ENCODE measurements at regions not wholly inside any gene's neighbourhood (a gene's known extent, or its start where the extent isn't known, plus 50 kb on each side); places are given as distances from the start of the nearest gene placed in this dataset.

GRCh38 chr10:29140151-29140550 is 148.7 kb upstream of the LYZL1 start:
- DNase-seq (ENCODE audit: missing footprints) (no peak), ATAC-seq (no peak)
- intact Hi-C loops (cut with DNase I), result no loop called here

- intact Hi-C loops (cut with DNase I), result no loop called here
- DNase-seq (ENCODE audit: missing footprints), result no peak
These were observed 147.9 kb upstream of the LYZL1 start for GRCh38 chr10:29140991-29141390.

GRCh38 chr10:29141761-29142160 is 147.1 kb upstream of the LYZL1 start:
- no peak for DNase-seq (ENCODE audit: missing footprints)
- intact Hi-C loops (cut with DNase I), result no loop called here
- no peak for ATAC-seq

More at GRCh38 chr10:29140991-29141390, 147.9 kb upstream of the LYZL1 start:
- ATAC-seq, result no peak

GRCh38 chr10:29142516-29143314 is 146.2 kb upstream of the LYZL1 start:
- no peak for ATAC-seq
- intact Hi-C loops (cut with DNase I), result no loop called here
- DNase-seq (ENCODE audit: missing footprints), result no peak

- ATAC-seq (no peak), DNase-seq (ENCODE audit: missing footprints) (no peak)
- intact Hi-C loops (cut with DNase I), result no loop called here
These were observed 144.7 kb upstream of the LYZL1 start for GRCh38 chr10:29144126-29144525.

GRCh38 chr10:29146311-29147100 is 142.4 kb upstream of the LYZL1 start:
- no peak for ATAC-seq
- no peak for DNase-seq (ENCODE audit: missing footprints)
- intact Hi-C loops (cut with DNase I), result no loop called here

- DNase-seq (ENCODE audit: missing footprints) (peak; percentile 65), ATAC-seq (peak; percentile 88)
- intact Hi-C loops (cut with DNase I), result no loop called here
These were observed 138.9 kb upstream of the LYZL1 start for GRCh38 chr10:29150010-29150409.

GRCh38 chr10:29151005-29151404 is 137.9 kb upstream of the LYZL1 start:
- intact Hi-C loops (cut with DNase I), result no loop called here
- ATAC-seq (no peak), DNase-seq (ENCODE audit: missing footprints) (no peak)

GRCh38 chr10:29157321-29157720 is 131.5 kb upstream of the LYZL1 start:
- ATAC-seq, result no peak
- no peak for DNase-seq (ENCODE audit: missing footprints)
- intact Hi-C loops (cut with DNase I), result no loop called here

- no peak for DNase-seq (ENCODE audit: missing footprints)
- intact Hi-C loops (cut with DNase I), result no loop called here
- ATAC-seq, result no peak
These were observed 130.8 kb upstream of the LYZL1 start for GRCh38 chr10:29158066-29158465.

GRCh38 chr10:29160150-29160617 is 128.7 kb upstream of the LYZL1 start:
- intact Hi-C loops (cut with DNase I), result no loop called here
- DNase-seq (ENCODE audit: missing footprints), result no peak
- no peak for ATAC-seq

GRCh38 chr10:29163746-29164145 is 125.1 kb upstream of the LYZL1 start:
- intact Hi-C loops (cut with DNase I), result no loop called here
- no peak for ATAC-seq
- DNase-seq (ENCODE audit: missing footprints), result no peak

GRCh38 chr10:29166713-29167112 is 122.2 kb upstream of the LYZL1 start:
- DNase-seq (ENCODE audit: missing footprints) (no peak), ATAC-seq (no peak)
- intact Hi-C loops (cut with DNase I), result no loop called here

GRCh38 chr10:29169021-29169420 is 119.8 kb upstream of the LYZL1 start:
- ATAC-seq, result no peak
- intact Hi-C loops (cut with DNase I), result no loop called here
- no peak for DNase-seq (ENCODE audit: missing footprints)

GRCh38 chr10:29171717-29172116 is 117.2 kb upstream of the LYZL1 start:
- no peak for ATAC-seq
- intact Hi-C loops (cut with DNase I), result no loop called here
- DNase-seq (ENCODE audit: missing footprints), result no peak

- ATAC-seq (no peak), DNase-seq (ENCODE audit: missing footprints) (no peak)
- intact Hi-C loops (cut with DNase I), result no loop called here
These were observed 114.5 kb upstream of the LYZL1 start for GRCh38 chr10:29174389-29174788.

- DNase-seq (ENCODE audit: missing footprints) (no peak), ATAC-seq (no peak)
- intact Hi-C loops (cut with DNase I), result no loop called here
These were observed 111.7 kb upstream of the LYZL1 start for GRCh38 chr10:29176845-29177832.

- ATAC-seq (no peak), DNase-seq (ENCODE audit: missing footprints) (no peak)
- intact Hi-C loops (cut with DNase I), result no loop called here
These were observed 106.9 kb upstream of the LYZL1 start for GRCh38 chr10:29181936-29182335.

All from Right ventricle myocardium inferior (tissue), 1 donor.